ENCODE measurements at regions not wholly inside any gene's neighbourhood (a gene's known extent, or its start where the extent isn't known, plus 50 kb on each side); places are given as distances from the start of the nearest gene placed in this dataset.

GRCh38 chr4:32043248-32043633 is 1323.1 kb downstream of the PCDH7 start:
- TF ChIP-seq CTCF (IDR thresholded peaks at IDR 0.05; ENCODE audit: low read length) (no peak), EZH2 (IDR thresholded peaks at IDR 0.05; ENCODE audit: borderline replicate concordance, low read length) (no peak)

All from OCI-LY1 (cell line).